Activated gamma-delta T cell treated with Interleukin-2 at 50 U/mL for 16 hours (primary cell): ENCODE measurements at regions not wholly inside any gene's neighbourhood (a gene's known extent, or its start where the extent isn't known, plus 50 kb on each side); places are given as distances from the start of the nearest gene placed in this dataset.

ENCODE experiments used
- DNase-seq: peaks from one replicate; pipeline ENCODE4 v3.0.0-alpha.2; 2020

- no peak for DNase-seq
These were observed 178.8 kb downstream of the DACT1 start for GRCh38 chr14:58816416-58817115.

- no peak for DNase-seq
These were observed 180.1 kb downstream of the DACT1 start for GRCh38 chr14:58817846-58818245.

DNA sequence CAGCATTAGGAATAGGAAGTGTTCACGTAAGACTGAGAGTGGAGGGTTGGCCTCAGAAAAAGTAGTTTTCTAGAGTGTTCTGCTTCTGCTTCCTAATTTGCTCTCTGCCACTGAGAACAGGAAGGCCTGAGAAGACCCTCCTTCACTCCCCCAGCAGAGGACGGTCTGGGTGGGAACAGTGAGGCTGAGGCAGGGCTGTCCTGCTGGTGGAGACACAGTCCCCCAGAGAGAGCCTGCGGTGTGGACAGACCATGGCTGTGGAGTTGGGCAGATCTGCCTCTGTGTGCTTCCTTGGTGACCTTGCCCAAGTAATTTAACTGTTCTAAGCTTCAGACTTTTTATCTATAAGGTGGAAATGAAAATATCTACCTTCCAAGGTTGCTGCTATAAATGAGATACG lies 182.3 kb downstream of the DACT1 start:
- DNase-seq = no peak

GRCh38 chr14:58821421-58821820 lies 183.7 kb downstream of the DACT1 start:
- DNase-seq = no peak

GRCh38 chr14:58822856-58823255 lies 185.1 kb downstream of the DACT1 start:
- DNase-seq = no peak

DNA sequence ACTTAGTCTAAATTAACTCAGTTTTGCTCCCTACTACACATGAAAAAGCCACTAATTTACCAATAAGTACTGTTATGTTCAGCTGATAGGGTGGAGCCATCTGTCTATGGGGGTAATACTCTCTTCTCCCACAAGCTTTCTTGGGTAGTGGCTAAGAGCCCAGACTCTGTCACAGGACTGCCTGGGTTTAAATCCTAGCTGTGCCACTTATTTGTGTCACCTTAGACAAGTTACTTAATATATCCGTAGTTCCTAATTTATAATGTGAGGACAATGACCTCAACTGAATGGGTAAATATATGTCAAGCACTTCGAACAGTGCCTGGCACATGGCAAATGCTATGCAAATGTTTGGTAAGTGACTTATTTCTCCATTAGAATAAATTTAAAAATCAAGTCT lies 185.6 kb downstream of the DACT1 start:
- DNase-seq = no peak

DNA sequence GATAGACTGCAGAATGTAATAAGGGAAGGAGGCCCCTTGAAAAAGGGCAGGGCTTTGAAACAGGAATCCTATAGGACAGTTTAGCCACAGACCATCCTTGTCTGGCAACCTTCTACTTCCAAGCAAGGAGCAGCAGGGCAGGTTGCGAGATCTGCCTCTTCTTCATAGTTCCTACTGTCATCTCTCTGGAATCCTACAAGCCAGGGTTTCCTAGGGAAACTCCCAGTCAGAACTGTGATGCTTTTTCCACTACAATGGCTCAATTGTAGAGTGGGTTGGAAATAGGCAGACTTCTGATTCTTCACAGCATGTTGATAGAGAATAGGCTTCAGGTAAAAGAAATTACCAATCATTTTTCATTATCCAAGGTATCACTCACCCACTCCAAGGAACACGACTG lies 186.3 kb downstream of the DACT1 start:
- no peak for DNase-seq

- no peak for DNase-seq
These were observed 187.0 kb downstream of the DACT1 start for GRCh38 chr14:58824796-58825195.

DNA sequence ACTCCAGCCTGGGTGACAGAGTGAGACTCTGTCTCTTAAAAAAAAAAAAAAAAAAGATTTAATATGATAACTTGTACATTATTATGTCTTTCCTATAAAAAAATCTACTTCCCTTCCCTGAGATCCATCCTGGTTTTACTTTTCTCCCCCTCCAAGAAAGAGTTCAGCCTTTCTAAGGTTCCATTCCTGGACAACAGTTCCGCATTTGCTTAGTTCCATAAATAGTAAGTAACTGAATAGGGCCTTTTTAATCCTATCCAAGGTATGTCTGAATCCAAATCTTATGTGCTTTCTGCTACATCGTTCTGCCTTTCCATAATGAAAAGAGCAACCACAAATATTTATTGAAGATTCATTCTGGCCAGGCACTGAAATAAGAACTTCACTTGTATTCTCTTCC lies 187.8 kb downstream of the DACT1 start:
- no peak for DNase-seq

DNA sequence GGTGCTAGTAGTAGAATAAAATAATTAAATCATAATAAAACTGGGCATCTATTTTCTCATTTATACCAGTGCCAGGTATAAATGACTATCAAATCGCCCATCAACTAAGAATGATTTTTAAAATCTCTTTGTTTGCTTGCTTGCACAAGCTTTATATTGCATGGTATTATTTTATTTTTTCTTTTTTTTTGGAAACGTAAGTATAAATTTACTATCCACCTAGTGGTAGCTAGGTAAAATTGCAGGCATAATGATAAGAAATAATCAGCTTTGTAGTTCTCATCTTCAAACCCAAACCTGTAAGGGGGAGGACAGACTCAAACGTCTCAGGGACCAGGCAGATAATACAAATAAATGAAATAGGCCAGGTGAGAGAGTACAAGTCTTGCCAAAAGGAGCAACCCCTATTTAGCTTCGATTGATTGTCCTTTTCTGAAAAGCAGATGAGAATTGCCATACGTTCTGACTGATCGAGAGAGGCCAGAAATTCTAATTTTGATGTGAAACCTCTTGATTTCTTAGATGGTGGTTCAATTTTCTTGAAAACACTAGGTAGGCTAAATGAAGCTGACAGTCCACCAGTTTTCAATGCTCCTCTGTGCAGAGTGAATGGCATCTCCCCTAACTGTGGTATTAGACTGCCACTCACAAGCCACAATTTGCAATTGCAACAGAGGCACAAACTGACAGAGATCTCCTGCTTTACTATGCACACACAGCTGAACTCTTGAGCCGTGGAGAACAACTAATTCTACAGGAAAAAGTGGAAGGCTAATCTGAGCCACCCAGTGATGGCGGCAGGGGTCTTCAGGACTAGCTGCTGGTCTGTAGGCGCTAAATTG lies 189.3 kb downstream of the DACT1 start:
- DNase-seq = no peak

GRCh38 chr14:58828298-58828697 lies 190.5 kb downstream of the DACT1 start:
- DNase-seq = no peak

DNA sequence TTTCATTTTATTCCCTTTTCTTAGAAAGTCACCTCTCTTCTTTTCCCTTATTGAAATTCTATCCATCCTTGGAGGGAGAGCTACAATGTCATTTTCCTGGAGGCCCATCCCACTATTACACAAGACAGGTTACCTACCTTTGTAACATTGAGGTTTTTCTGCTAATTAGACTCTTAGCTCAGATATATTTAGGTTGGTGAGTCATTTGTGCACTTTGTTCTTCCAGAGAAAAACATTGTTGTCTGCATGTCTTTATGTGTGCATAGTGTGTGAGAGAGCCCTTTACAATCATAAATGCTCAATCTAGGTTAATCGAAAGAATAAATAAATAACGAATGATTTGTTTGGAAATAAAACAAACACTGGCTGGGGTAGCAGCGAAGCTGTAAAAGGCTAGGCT lies 191.8 kb downstream of the DACT1 start:
- no peak for DNase-seq

- no peak for DNase-seq
These were observed 192.4 kb downstream of the DACT1 start for GRCh38 chr14:58830121-58830520.

DNA sequence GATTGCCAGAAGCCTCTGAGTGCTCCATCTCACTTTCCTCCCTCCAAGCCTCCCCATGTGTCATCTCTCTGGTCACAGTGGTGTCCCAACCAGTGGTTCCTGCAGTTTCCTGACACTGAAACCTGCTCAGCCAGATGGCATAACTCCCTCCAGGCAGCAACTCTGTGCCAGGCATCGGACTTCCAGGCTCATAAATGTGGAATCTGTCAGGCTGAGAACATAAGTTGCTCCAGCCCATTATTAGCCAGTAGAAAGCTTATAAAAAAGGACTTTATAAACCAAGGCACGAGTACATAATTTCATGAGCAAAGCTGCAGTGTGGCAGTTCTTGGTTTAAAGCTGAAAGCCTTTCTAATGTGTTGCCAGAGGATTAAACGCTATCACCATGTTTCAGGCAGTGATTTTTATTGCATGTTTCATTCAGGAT lies 194.3 kb downstream of the DACT1 start:
- DNase-seq = no peak

DNA sequence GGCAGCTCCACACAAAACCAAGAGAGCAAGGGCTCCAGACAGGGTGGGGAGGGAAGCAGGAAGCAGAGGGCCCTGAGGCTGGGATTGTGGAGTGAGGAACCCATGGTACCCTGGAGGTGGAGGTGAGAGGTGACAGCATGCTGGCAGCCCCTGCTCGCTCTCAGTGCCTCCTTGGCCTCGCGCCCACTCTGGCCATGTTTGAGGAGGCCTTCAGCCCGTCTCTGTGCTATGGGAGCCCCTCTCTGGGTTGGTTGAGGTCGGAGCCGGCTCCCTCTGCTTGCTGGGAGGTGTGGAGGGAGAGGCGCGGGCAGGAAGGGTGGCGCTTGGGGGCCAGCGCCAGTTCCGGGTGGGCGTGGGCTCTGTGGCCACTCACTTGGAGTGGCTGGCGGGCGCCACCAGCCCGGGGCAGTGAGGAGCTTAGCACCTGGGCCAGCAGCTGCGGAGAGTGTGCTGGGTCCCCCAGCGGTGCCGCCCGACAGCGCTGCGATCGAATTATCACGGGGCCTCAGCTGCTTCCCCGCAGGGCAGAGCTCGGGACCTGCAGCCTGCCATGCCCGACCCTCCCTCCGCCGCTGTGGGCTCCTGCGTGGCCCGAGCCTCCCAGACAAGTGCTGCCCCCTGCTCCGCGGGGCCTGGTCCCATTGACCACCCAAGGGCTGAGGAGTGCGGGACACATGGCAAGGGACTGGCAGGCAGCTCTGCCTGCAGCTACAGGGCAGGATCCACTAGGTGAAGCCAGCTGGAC lies 196.0 kb downstream of the DACT1 start:
- no peak for DNase-seq

- DNase-seq = no peak
These were observed 198.7 kb downstream of the DACT1 start for GRCh38 chr14:58836303-58836974.

DNA sequence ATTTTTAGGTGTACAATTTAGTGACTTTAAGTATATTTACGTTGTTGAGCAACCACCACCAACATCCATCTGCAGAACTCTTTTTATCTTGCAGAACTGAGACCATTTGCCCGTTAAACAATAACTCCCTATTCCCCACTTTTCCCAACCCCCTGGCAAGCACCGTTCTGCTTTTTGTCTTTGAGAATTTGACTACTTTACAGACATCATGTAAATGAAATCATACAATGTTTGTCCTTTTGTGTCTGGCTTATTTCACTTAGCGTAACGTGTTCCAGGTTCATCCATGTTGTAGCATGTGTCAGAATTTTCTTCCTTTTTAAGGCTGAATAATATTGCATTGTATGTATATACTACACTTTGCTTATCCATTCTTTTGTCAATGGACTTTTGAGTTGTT lies 201.5 kb downstream of the DACT1 start:
- DNase-seq = no peak

DNA sequence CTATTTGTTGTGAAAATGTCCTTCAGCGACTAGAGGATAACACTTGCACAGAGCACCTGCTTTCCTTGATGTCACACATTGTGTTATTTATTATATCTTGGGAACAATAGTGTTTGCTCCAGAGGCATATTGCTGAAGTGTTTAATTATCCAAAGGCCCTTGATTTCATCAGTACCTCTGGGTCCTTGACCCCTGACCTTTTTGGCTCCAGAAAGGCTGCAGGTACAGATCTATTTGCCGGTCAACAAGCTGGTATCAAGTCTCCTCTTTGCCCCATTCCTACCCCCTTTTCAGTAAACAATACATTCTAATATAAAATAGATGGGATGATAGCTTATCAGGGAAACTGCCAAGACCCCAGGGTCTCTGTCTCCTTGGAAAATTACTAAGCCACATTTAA lies 206.8 kb downstream of the DACT1 start:
- no peak for DNase-seq

- DNase-seq = no peak
These were observed 209.1 kb downstream of the DACT1 start for GRCh38 chr14:58846682-58847465.

DNA sequence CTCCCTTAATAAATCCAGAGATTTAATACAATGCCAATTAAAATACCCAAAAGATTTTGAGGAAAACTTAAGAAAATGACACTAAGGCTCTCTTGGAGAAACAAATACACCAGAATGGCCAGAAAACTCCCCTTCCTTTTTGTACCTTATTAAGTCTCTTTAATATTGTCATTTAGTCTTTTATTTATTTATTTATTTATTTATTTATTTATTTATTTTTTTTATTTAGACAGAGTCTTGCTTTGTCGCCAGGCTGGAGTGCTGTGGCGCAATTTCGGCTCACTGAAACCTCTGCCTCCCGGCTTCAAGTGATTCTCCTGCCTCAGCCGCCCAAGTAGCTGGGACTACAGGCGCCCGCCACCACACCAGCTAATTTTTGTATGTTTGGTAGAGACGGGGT lies 210.6 kb downstream of the DACT1 start:
- DNase-seq = no peak

DNA sequence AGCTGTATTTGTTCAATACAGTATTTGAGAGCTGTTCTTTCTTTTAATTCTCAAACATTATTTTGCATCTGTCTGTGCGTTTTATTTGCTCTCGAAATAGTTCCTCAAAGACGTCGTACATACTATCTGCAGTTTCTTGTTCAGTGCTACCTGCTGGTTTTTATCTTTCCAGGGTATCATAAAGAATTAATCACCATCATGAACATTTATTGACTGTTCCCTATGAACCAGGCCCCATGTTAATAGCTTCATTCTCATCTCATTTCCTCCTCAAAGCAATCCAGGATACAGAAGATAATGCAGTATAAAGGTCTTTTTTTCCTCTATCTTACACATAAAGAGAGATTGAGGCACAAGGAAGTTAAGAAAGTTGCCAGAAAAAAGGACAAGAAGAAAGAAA lies 211.8 kb downstream of the DACT1 start:
- no peak for DNase-seq

DNA sequence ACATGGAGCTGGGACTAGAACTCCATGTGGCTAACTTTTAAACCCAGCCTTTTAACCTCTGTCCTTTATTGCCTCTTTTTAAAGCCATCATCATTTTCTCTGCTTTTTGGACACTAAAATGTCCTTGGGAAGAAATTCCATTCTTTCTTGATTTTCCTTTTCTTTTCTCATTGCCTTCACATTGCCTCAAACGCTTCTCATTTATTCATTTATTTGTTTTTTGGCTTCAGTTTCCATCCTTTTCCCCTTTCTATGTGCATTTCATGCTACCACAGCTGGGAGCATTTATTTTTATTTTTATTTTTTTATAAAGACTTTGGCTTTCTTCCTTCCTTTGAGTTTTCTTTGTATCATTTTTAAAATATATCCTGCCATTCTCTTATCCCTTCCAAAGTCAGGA lies 212.2 kb downstream of the DACT1 start:
- DNase-seq = no peak
